ENCODE measurements at regions not wholly inside any gene's neighbourhood (a gene's known extent, or its start where the extent isn't known, plus 50 kb on each side); places are given as distances from the start of the nearest gene placed in this dataset.

- H3K27me3 Mint-ChIP-seq (ENCODE audit: low read depth) = no peaks in the 10 kb centered on the region
- H3K9me3 Mint-ChIP-seq = peaks cover under 1% of the 10 kb centered on the region
Observed at GRCh38 chr14:84523746-84524145, 1006.2 kb upstream of the FLRT2 start.

GRCh38 chr14:84527706-84528105, 1002.2 kb upstream of the FLRT2 start:
- no peak for DNase-seq
- no peaks in the 10 kb centered on the region for H3K27me3 Mint-ChIP-seq (ENCODE audit: low read depth)
- no peak overlapping the region for H3K27ac Mint-ChIP-seq
- no peaks in the 10 kb centered on the region for H3K36me3 Mint-ChIP-seq (ENCODE audit: low read depth)
- CTCF ChIA-PET = no interaction called here
- H3K4me3 Mint-ChIP-seq = no peak overlapping the region
- H3K9me3 Mint-ChIP-seq = peaks cover 3% of the 10 kb centered on the region
- no peaks in the 10 kb centered on the region for H3K4me1 Mint-ChIP-seq (ENCODE audit: low read depth)
- intact Hi-C loops (cut with micrococcal nuclease) = loop anchor here (5.0 kb wide), 1 partner anchor 425 kb away; no protein-coding TSS in a partner anchor

More at GRCh38 chr14:84523746-84524145, 1006.2 kb upstream of the FLRT2 start:
- Mint-ChIP-seq H3K36me3 (ENCODE audit: low read depth) (no peaks in the 10 kb centered on the region), H3K4me1 (ENCODE audit: low read depth) (no peaks in the 10 kb centered on the region), H3K27ac (no peak overlapping the region), H3K4me3 (no peak overlapping the region)
- no peak for DNase-seq
- CTCF ChIA-PET = no interaction called here
- intact Hi-C loops (cut with micrococcal nuclease) = no loop called here

- Mint-ChIP-seq H3K27ac (no peak overlapping the region), H3K4me1 (ENCODE audit: low read depth) (no peaks in the 10 kb centered on the region), H3K36me3 (ENCODE audit: low read depth) (no peaks in the 10 kb centered on the region), H3K27me3 (ENCODE audit: low read depth) (no peaks in the 10 kb centered on the region), H3K4me3 (no peak overlapping the region), H3K9me3 (peaks cover 6% of the 10 kb centered on the region)
- CTCF ChIA-PET = no interaction called here
- intact Hi-C loops (cut with micrococcal nuclease) = no loop called here
- no peak for DNase-seq
Observed at GRCh38 chr14:84532016-84532415, 997.9 kb upstream of the FLRT2 start.

GRCh38 chr14:84533181-84533725, 996.7 kb upstream of the FLRT2 start:
- Mint-ChIP-seq H3K4me3 (no peak overlapping the region), H3K27ac (no peak overlapping the region), H3K9me3 (peaks cover 6% of the 10 kb centered on the region), H3K36me3 (ENCODE audit: low read depth) (no peaks in the 10 kb centered on the region), H3K27me3 (ENCODE audit: low read depth) (no peaks in the 10 kb centered on the region), H3K4me1 (ENCODE audit: low read depth) (no peaks in the 10 kb centered on the region)
- no peak for DNase-seq
- intact Hi-C loops (cut with micrococcal nuclease) = no loop called here
- CTCF ChIA-PET = no interaction called here

- CTCF ChIA-PET = no interaction called here
- Mint-ChIP-seq H3K9me3 (peaks cover 6% of the 10 kb centered on the region), H3K27me3 (ENCODE audit: low read depth) (no peaks in the 10 kb centered on the region), H3K36me3 (ENCODE audit: low read depth) (no peaks in the 10 kb centered on the region), H3K4me3 (no peak overlapping the region), H3K27ac (no peak overlapping the region), H3K4me1 (ENCODE audit: low read depth) (no peaks in the 10 kb centered on the region)
- intact Hi-C loops (cut with micrococcal nuclease) = no loop called here
- no peak for DNase-seq
Observed at GRCh38 chr14:84533791-84534190, 996.2 kb upstream of the FLRT2 start.

GRCh38 chr14:84535484-84535883, 994.5 kb upstream of the FLRT2 start:
- intact Hi-C loops (cut with micrococcal nuclease) = no loop called here
- H3K4me3 Mint-ChIP-seq = no peak overlapping the region
- no peaks in the 10 kb centered on the region for H3K4me1 Mint-ChIP-seq (ENCODE audit: low read depth)
- H3K27ac Mint-ChIP-seq = no peak overlapping the region
- H3K27me3 Mint-ChIP-seq (ENCODE audit: low read depth) = no peaks in the 10 kb centered on the region
- DNase-seq = no peak
- H3K9me3 Mint-ChIP-seq = peaks cover 3% of the 10 kb centered on the region
- no peaks in the 10 kb centered on the region for H3K36me3 Mint-ChIP-seq (ENCODE audit: low read depth)
- CTCF ChIA-PET = no interaction called here

- intact Hi-C loops (cut with micrococcal nuclease) = no loop called here
- no peak for DNase-seq
- H3K4me3 Mint-ChIP-seq = no peak overlapping the region
- no peak overlapping the region for H3K27ac Mint-ChIP-seq
- H3K9me3 Mint-ChIP-seq = peaks cover 3% of the 10 kb centered on the region
- H3K36me3 Mint-ChIP-seq (ENCODE audit: low read depth) = no peaks in the 10 kb centered on the region
- H3K4me1 Mint-ChIP-seq (ENCODE audit: low read depth) = no peaks in the 10 kb centered on the region
- no peaks in the 10 kb centered on the region for H3K27me3 Mint-ChIP-seq (ENCODE audit: low read depth)
- CTCF ChIA-PET = no interaction called here
Observed at GRCh38 chr14:84535976-84536375, 994.0 kb upstream of the FLRT2 start.

- Mint-ChIP-seq H3K9me3 (no peaks in the 10 kb centered on the region), H3K27ac (no peak overlapping the region), H3K27me3 (ENCODE audit: low read depth) (no peaks in the 10 kb centered on the region), H3K36me3 (ENCODE audit: low read depth) (no peaks in the 10 kb centered on the region), H3K4me3 (no peak overlapping the region), H3K4me1 (ENCODE audit: low read depth) (no peaks in the 10 kb centered on the region)
- CTCF ChIA-PET = no interaction called here
- DNase-seq = no peak
- intact Hi-C loops (cut with micrococcal nuclease) = no loop called here
Observed at GRCh38 chr14:84541018-84541417, 988.9 kb upstream of the FLRT2 start.

- Mint-ChIP-seq H3K4me1 (ENCODE audit: low read depth) (no peaks in the 10 kb centered on the region), H3K27ac (no peak overlapping the region), H3K36me3 (ENCODE audit: low read depth) (no peaks in the 10 kb centered on the region), H3K4me3 (no peak overlapping the region), H3K27me3 (ENCODE audit: low read depth) (no peaks in the 10 kb centered on the region), H3K9me3 (peaks cover 1% of the 10 kb centered on the region)
- CTCF ChIA-PET = no interaction called here
- intact Hi-C loops (cut with micrococcal nuclease) = no loop called here
- no peak for DNase-seq
Observed at GRCh38 chr14:84543859-84544258, 986.1 kb upstream of the FLRT2 start.

GRCh38 chr14:84544486-84545131, 985.3 kb upstream of the FLRT2 start:
- Mint-ChIP-seq H3K27ac (no peak overlapping the region), H3K27me3 (ENCODE audit: low read depth) (no peaks in the 10 kb centered on the region), H3K9me3 (peaks cover 1% of the 10 kb centered on the region), H3K4me3 (no peak overlapping the region), H3K4me1 (ENCODE audit: low read depth) (no peaks in the 10 kb centered on the region), H3K36me3 (ENCODE audit: low read depth) (no peaks in the 10 kb centered on the region)
- CTCF ChIA-PET = no interaction called here
- intact Hi-C loops (cut with micrococcal nuclease) = no loop called here
- no peak for DNase-seq

- H3K9me3 Mint-ChIP-seq = peaks cover 2% of the 10 kb centered on the region
- no peaks in the 10 kb centered on the region for H3K27me3 Mint-ChIP-seq (ENCODE audit: low read depth)
- H3K27ac Mint-ChIP-seq = no peak overlapping the region
- H3K4me1 Mint-ChIP-seq (ENCODE audit: low read depth) = no peaks in the 10 kb centered on the region
- no peak for DNase-seq
- CTCF ChIA-PET = no interaction called here
- no peak overlapping the region for H3K4me3 Mint-ChIP-seq
- H3K36me3 Mint-ChIP-seq (ENCODE audit: low read depth) = no peaks in the 10 kb centered on the region
- intact Hi-C loops (cut with micrococcal nuclease) = no loop called here
Observed at GRCh38 chr14:84546236-84546635, 983.7 kb upstream of the FLRT2 start.

- H3K27ac Mint-ChIP-seq = no peak overlapping the region
- no peak overlapping the region for H3K4me3 Mint-ChIP-seq
- H3K36me3 Mint-ChIP-seq (ENCODE audit: low read depth) = no peaks in the 10 kb centered on the region
- CTCF ChIA-PET = no interaction called here
- H3K27me3 Mint-ChIP-seq (ENCODE audit: low read depth) = no peaks in the 10 kb centered on the region
- intact Hi-C loops (cut with micrococcal nuclease) = no loop called here
- DNase-seq = no peak
- no peaks in the 10 kb centered on the region for H3K4me1 Mint-ChIP-seq (ENCODE audit: low read depth)
- H3K9me3 Mint-ChIP-seq = peaks cover 10% of the 10 kb centered on the region
Observed at GRCh38 chr14:84554136-84554535, 975.8 kb upstream of the FLRT2 start.

- intact Hi-C loops (cut with micrococcal nuclease) = no loop called here
- CTCF ChIA-PET = no interaction called here
- H3K27me3 Mint-ChIP-seq (ENCODE audit: low read depth) = no peaks in the 10 kb centered on the region
- no peaks in the 10 kb centered on the region for H3K4me1 Mint-ChIP-seq (ENCODE audit: low read depth)
- no peak overlapping the region for H3K4me3 Mint-ChIP-seq
- DNase-seq = no peak
- no peaks in the 10 kb centered on the region for H3K36me3 Mint-ChIP-seq (ENCODE audit: low read depth)
- peaks cover 12% of the 10 kb centered on the region for H3K9me3 Mint-ChIP-seq
- no peak overlapping the region for H3K27ac Mint-ChIP-seq
Observed at GRCh38 chr14:84555493-84555892, 974.5 kb upstream of the FLRT2 start.

Measured in activated naive CD4-positive, alpha-beta T cell treated with anti-CD3 and anti-CD28 coated beads for 36 hours (primary cell).